ENCODE measurements at regions not wholly inside any gene's neighbourhood (a gene's known extent, or its start where the extent isn't known, plus 50 kb on each side); places are given as distances from the start of the nearest gene placed in this dataset.
"Not testable (repeated sequence)": the region's sequence is repeated elsewhere in the genome, so short reads cannot be mapped to it uniquely, and the experiment has no call there.

- H3K27me3 ChIP-seq = no peaks in the 10 kb centered on the region
- H3K4me3 ChIP-seq = peak overlapping the region in 1 of 2 donors; percentile 60
- no peak for DNase-seq
- intact Hi-C loops (cut with DNase I; ENCODE audit: low total_unique reads) = no loop called here
- peaks cover 0 to 6% (median 3%) of the 10 kb centered on the region in 4 donors for H3K4me1 ChIP-seq
- no peaks in the 10 kb centered on the region for H3K9me3 ChIP-seq
- peak overlapping the region in 1 of 2 donors; percentile 85 for H3K27ac ChIP-seq
- no peaks in the 10 kb centered on the region for H3K36me3 ChIP-seq
- TF ChIP-seq, protein P1, sequence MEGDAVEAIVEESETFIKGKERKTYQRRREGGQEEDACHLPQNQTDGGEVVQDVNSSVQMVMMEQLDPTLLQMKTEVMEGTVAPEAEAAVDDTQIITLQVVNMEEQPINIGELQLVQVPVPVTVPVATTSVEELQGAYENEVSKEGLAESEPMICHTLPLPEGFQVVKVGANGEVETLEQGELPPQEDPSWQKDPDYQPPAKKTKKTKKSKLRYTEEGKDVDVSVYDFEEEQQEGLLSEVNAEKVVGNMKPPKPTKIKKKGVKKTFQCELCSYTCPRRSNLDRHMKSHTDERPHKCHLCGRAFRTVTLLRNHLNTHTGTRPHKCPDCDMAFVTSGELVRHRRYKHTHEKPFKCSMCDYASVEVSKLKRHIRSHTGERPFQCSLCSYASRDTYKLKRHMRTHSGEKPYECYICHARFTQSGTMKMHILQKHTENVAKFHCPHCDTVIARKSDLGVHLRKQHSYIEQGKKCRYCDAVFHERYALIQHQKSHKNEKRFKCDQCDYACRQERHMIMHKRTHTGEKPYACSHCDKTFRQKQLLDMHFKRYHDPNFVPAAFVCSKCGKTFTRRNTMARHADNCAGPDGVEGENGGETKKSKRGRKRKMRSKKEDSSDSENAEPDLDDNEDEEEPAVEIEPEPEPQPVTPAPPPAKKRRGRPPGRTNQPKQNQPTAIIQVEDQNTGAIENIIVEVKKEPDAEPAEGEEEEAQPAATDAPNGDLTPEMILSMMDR (IDR thresholded peaks at IDR 0.05) = no peak
Measured at GRCh38 chrX:52261125-52261462, 76.4 kb downstream of the MAGED4 start.

DNA sequence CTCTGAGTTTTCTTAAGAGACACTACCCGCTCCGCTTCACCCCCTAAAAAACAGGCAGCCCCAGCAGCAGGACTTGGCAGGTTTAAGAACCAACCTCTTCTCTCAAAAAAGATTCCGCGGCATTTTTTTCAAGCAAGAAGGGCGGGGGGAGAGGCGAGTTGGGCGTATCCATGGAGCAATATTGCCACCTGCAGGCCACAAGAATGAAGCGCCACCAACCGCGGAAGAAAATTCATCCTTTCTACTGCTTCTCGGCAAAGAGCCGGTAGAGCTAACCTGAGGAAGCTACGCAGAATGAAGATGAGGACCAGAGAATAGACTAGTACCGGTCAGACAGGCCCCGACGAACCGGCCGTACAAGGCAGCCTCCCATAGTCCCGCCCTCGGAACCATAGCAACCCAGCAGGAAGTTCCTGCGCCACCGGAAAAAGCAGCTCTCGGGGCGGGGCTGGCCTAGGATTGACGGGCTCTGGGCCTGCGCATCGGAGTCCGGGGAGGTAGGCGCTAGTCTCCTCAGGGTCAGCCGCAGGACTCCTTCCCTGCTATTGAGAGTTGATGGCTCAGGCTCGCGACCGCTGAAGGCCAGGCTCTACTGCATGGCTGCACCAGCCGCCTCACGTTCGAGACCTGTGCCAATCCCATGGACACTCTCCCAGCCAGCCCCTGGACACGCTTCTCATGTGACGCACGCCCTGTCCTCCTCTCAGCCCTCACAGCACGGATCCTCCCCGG is 76.9 kb downstream of the MAGED4 start:
- Histone ChIP-seq H3K36me3 (no peaks in the 10 kb centered on the region), H3K9me3 (no peaks in the 10 kb centered on the region), H3K4me1 (peaks cover 0 to 6% (median 3%) of the 10 kb centered on the region in 4 donors), H3K27me3 (no peaks in the 10 kb centered on the region), H3K4me3 (peak overlapping the region; percentile 52 to 60), H3K27ac (peak overlapping the region; percentile 80 to 85)
- TF ChIP-seq, protein P1 (IDR thresholded peaks at IDR 0.05) = peak; percentile 70 to 99
- DNase-seq = peak; percentile 90 to 95
- intact Hi-C loops (cut with DNase I; ENCODE audit: low total_unique reads) = no loop called here

GRCh38 chrX:52262195-52262546 is 77.5 kb downstream of the MAGED4 start:
- DNase-seq = no peak
- TF ChIP-seq, protein P1 (IDR thresholded peaks at IDR 0.05) = no peak
- Histone ChIP-seq H3K36me3 (no peaks in the 10 kb centered on the region), H3K9me3 (no peaks in the 10 kb centered on the region), H3K4me1 (peaks cover 0 to 6% (median 3%) of the 10 kb centered on the region in 4 donors), H3K4me3 (peak overlapping the region; percentile 52 to 60), H3K27me3 (no peaks in the 10 kb centered on the region), H3K27ac (peak overlapping the region; percentile 80 to 85)
- intact Hi-C loops (cut with DNase I; ENCODE audit: low total_unique reads) = no loop called here

GRCh38 chrX:52263417-52263816 is 78.7 kb downstream of the MAGED4 start:
- H3K4me3 ChIP-seq = no peak overlapping the region
- TF ChIP-seq, protein P1 (IDR thresholded peaks at IDR 0.05) = no peak
- no peaks in the 10 kb centered on the region for H3K36me3 ChIP-seq
- H3K4me1 ChIP-seq = peaks cover 0 to 6% (median 3%) of the 10 kb centered on the region in 4 donors
- H3K9me3 ChIP-seq = no peaks in the 10 kb centered on the region
- DNase-seq = no peak
- intact Hi-C loops (cut with DNase I; ENCODE audit: low total_unique reads) = no loop called here
- H3K27ac ChIP-seq = no peak overlapping the region
- H3K27me3 ChIP-seq = no peaks in the 10 kb centered on the region

- DNase-seq = no peak
- intact Hi-C loops (cut with DNase I; ENCODE audit: low total_unique reads) = no loop called here
- TF ChIP-seq, protein P1 (IDR thresholded peaks at IDR 0.05) = no peak
- Histone ChIP-seq H3K27me3 (no peaks in the 10 kb centered on the region), H3K27ac (no peak overlapping the region), H3K4me1 (peaks cover 0 to 6% (median 3%) of the 10 kb centered on the region in 4 donors), H3K4me3 (no peak overlapping the region), H3K9me3 (no peaks in the 10 kb centered on the region), H3K36me3 (no peaks in the 10 kb centered on the region)
Measured at GRCh38 chrX:52265713-52266112, 81.0 kb downstream of the MAGED4 start.

DNA sequence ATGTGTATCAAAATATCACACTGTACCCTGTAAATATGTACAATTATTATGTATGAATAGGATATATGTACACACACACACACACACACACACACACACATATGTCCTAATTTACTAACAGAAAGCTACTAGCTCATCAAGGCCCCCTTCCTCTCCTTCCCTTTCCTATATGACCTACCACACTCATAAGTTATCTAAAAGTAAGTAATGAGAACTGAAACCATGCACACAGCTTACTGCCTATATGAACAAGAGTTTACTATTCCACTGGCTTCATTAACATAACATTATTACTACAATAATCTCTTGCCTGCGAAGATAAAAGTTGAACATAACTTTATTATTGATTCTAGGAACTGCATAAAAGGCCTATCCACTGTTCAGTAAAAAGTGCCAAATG is 83.8 kb downstream of the MAGED4 start:
- H3K4me3 ChIP-seq; H3K27me3 ChIP-seq; H3K4me1 ChIP-seq; H3K9me3 ChIP-seq; H3K36me3 ChIP-seq; DNase-seq; intact Hi-C loops (cut with DNase I; ENCODE audit: low total_unique reads); H3K27ac ChIP-seq: not testable (repeated sequence)
